AG09309 (cell line): ENCODE measurements at regions not wholly inside any gene's neighbourhood (a gene's known extent, or its start where the extent isn't known, plus 50 kb on each side); places are given as distances from the start of the nearest gene placed in this dataset.
"Not testable (repeated sequence)": the region's sequence is repeated elsewhere in the genome, so short reads cannot be mapped to it uniquely, and the experiment has no call there.

Experiments used
- DNase-seq: peaks from one replicate; pipeline ENCODE4 v3.0.0-alpha.2; 2010; ENCODE audit warnings: low read depth
- H3K4me3 ChIP-seq: 2 replicates; pipeline ENCODE4 v1.5.1; 2011; ENCODE audit warnings: mild to moderate bottlenecking, low read depth, low read length, moderate library complexity; ENCODE audit not compliant: control insufficient read depth
- CTCF ChIP-seq: IDR thresholded peaks from 2 replicates; pipeline ENCODE4 v1.5.1; 2011; ENCODE audit warnings: mild to moderate bottlenecking, low read depth, low read length, inconsistent platforms; ENCODE audit not compliant: insufficient read depth, control insufficient read depth; ENCODE audit errors: missing control alignments

- DNase-seq = no peak
- no peak for TF ChIP-seq CTCF
- H3K4me3 ChIP-seq = no peak overlapping the region
Observed at GRCh38 chr1:166695115-166695514, 144.2 kb upstream of the POGK start.

- DNase-seq, H3K4me3 ChIP-seq: not testable (repeated sequence)
Observed at GRCh38 chr1:166695834-166696233, 143.4 kb upstream of the POGK start.

GRCh38 chr1:166698771-166699170, 140.5 kb upstream of the POGK start:
- no peak for TF ChIP-seq CTCF
- no peak for DNase-seq
- no peak overlapping the region for H3K4me3 ChIP-seq

GRCh38 chr1:166699613-166700012, 139.7 kb upstream of the POGK start:
- no peak for TF ChIP-seq CTCF
- no peak for DNase-seq
- no peak overlapping the region for H3K4me3 ChIP-seq

GRCh38 chr1:166700696-166701095, 138.6 kb upstream of the POGK start:
- no peak for TF ChIP-seq CTCF

GRCh38 chr1:166701603-166702100, 137.6 kb upstream of the POGK start:
- H3K4me3 ChIP-seq = no peak overlapping the region
- DNase-seq = no peak
- no peak for TF ChIP-seq CTCF

More at GRCh38 chr1:166700696-166701095, 138.6 kb upstream of the POGK start:
- H3K4me3 ChIP-seq = no peak overlapping the region
- DNase-seq = no peak

GRCh38 chr1:166703141-166703540, 136.1 kb upstream of the POGK start:
- H3K4me3 ChIP-seq = no peak overlapping the region
- no peak for DNase-seq
- TF ChIP-seq CTCF = no peak
